DND-41 (cell line): ENCODE measurements at regions not wholly inside any gene's neighbourhood (a gene's known extent, or its start where the extent isn't known, plus 50 kb on each side); places are given as distances from the start of the nearest gene placed in this dataset.

Experiments
- CTCF ChIP-seq: IDR thresholded peaks from 2 replicates; pipeline ENCODE4 v1.5.1; 2012; ENCODE audit warnings: borderline replicate concordance, low read length, moderate library complexity, mild to moderate bottlenecking; ENCODE audit not compliant: poor library complexity, severe bottlenecking; ENCODE audit errors: extremely low read depth
- EZH2 ChIP-seq: IDR thresholded peaks from 3 replicates; pipeline ENCODE4 v1.6.1; 2012; ENCODE audit warnings: borderline replicate concordance, low read depth, mild to moderate bottlenecking, moderate library complexity, low read length, inconsistent platforms; ENCODE audit not compliant: severe bottlenecking

GRCh38 chrX:65588795-65589194 lies 54.2 kb upstream of the LAS1L start:
- TF ChIP-seq CTCF: no peak
- no peak for TF ChIP-seq EZH2
